ENCODE measurements at regions not wholly inside any gene's neighbourhood (a gene's known extent, or its start where the extent isn't known, plus 50 kb on each side); places are given as distances from the start of the nearest gene placed in this dataset.
A peak's percentile ranks its signal among the peaks of the same experiment; 100 is the strongest.

- peaks cover 36% of the 10 kb centered on the region for H3K4me1 ChIP-seq (ENCODE audit: insufficient read depth, low read length)
- peak overlapping the region; percentile 95 for H3K4me2 ChIP-seq (ENCODE audit: low read depth, low read length)
- FAIRE-seq (peak; percentile 56), ATAC-seq (peak; percentile 85), DNase-seq (ENCODE audit: low spot score) (no peak)
- intact Hi-C loops (cut with micrococcal nuclease; ENCODE audit: unreplicated experiment) (no loop called here), in situ Hi-C loops (cut with HindIII; ENCODE audit: extremely low pct_ligation_motif_present, low pct_unique_long_range_greater_than_20kb) (no loop called here)
- H3K27ac ChIP-seq (ENCODE audit: extremely low read length, insufficient read depth, low read length) = peak overlapping the region; percentile 40
- H3K4me3 ChIP-seq (replicated peaks in 1 of 3; ENCODE audit: insufficient read depth in 1 of 3, low read depth in 2 of 3, low read length in 3 of 3) = peak overlapping the region; percentile 68 to 75 (median 75)
- 0% methylated on average over 9 of the region's 9 CpGs for WGBS (ENCODE audit: low lambda C conversion rate)
- no peaks in the 10 kb centered on the region; a peak in 1 of 5 replicates for H3K27me3 ChIP-seq (ENCODE audit: control insufficient read depth in 1 of 2, insufficient read depth in 2 of 2, low read length in 2 of 2)
- CTCF ChIA-PET (ENCODE audit: low intra/inter-chr PET ratio, low total read pairs) = no interaction called here
- H3K79me2 ChIP-seq (ENCODE audit: insufficient read depth, low read length) = no peaks in the 10 kb centered on the region
- no peaks in the 10 kb centered on the region for H3K36me3 ChIP-seq (replicated peaks in 1 of 2; ENCODE audit: control insufficient read depth in 1 of 2, insufficient read depth in 2 of 2, low read length in 2 of 2)
- POLR2A ChIA-PET = interaction anchor here (1.0 to 2.3 kb wide), 6 partner anchors 8 to 162 kb away, joined by 3 to 20 read pairs (median 3); no protein-coding TSS in a partner anchor
- peak overlapping the region; percentile 75 for H2AFZ ChIP-seq (ENCODE audit: low read length)
- 0 out of 2 replicates have a peak, but pooled peaks cover 6% of the 10 kb centered on the region for H3K9me3 ChIP-seq (ENCODE audit: low read length)
- H4K20me1 ChIP-seq (ENCODE audit: insufficient read depth, low read length) = no peaks in the 10 kb centered on the region
- no TSS peak for BruUV-seq (replicated peaks)
- H3K9ac ChIP-seq (ENCODE audit: insufficient read depth, low read depth, low read length) = peak overlapping the region; percentile 48
- 0 out of 2 replicates have a peak, but pooled peaks have one; percentile 3 for TF ChIP-seq FOXP4 (CRISPR knock-in tag; IDR thresholded peaks at IDR 0.05)
- TF ChIP-seq MED1 (CRISPR knock-in tag; IDR thresholded peaks at IDR 0.05) = 0 out of 2 replicates have a peak, but pooled peaks have one; percentile 19
- TF ChIP-seq ZNF331 (CRISPR knock-in tag; IDR thresholded peaks at IDR 0.05) = no peak
- TF ChIP-seq ZNF10 (CRISPR knock-in tag; IDR thresholded peaks at IDR 0.05; ENCODE audit: borderline replicate concordance, low read depth) = no peak
- no peak for TF ChIP-seq HNRNPL (IDR thresholded peaks at IDR 0.05; ENCODE audit: low read depth, low read length)
- TF ChIP-seq IRF1 (CRISPR knock-in tag; IDR thresholded peaks at IDR 0.05; ENCODE audit: low read depth) = peak; percentile 91; the same call in 1 of the 2 replicates
- TF ChIP-seq RELA (CRISPR knock-in tag; IDR thresholded peaks at IDR 0.05) = peak; percentile 41; the same call in 1 of the 2 replicates
- no peak for TF ChIP-seq ZNF850 (CRISPR knock-in tag; conservative IDR thresholded peaks at IDR 0.05)
- TF ChIP-seq LRRFIP1 (CRISPR knock-in tag; conservative IDR thresholded peaks at IDR 0.05) = no peak
- TF ChIP-seq KMT2A (CRISPR knock-in tag; IDR thresholded peaks at IDR 0.05) = peak; percentile 42; the same call in 1 of the 2 replicates
- TF ChIP-seq IRF2 (CRISPR knock-in tag; IDR thresholded peaks at IDR 0.05) = 0 out of 2 replicates have a peak, but pooled peaks have one; percentile 20
- TF ChIP-seq NONO (IDR thresholded peaks at IDR 0.05) = no peak
- 0 out of 2 replicates have a peak, but pooled peaks have one; percentile 3 for TF ChIP-seq NONO (CRISPR knock-in tag; conservative IDR thresholded peaks at IDR 0.05)
Measured at GRCh38 chr14:103260629-103261124, 73.4 kb upstream of the EIF5 start.

Measured in HepG2 (cell line).